Testis (tissue), 2 donors: ENCODE measurements at regions not wholly inside any gene's neighbourhood (a gene's known extent, or its start where the extent isn't known, plus 50 kb on each side); places are given as distances from the start of the nearest gene placed in this dataset.

Experiments
- CTCF ChIP-seq, 3 experiments: fragments of 450-650 bp in 2 of 3; fragments of 200-600 bp in 1 of 3; sonication (generic) in 1 of 3; IDR thresholded peaks; one replicate each; pipeline ENCODE4 v1.5.1; 2016 to 2019; ENCODE audit warnings: antibody characterized with exemption in 3 of 3, mild to moderate bottlenecking in 2 of 3, moderate library complexity in 1 of 3
- POLR2A ChIP-seq: fragments of 450-650 bp; IDR thresholded peaks from one replicate; pipeline ENCODE4 v1.6.1; 2017; ENCODE audit warnings: antibody characterized with exemption, mild to moderate bottlenecking, moderate library complexity

DNA sequence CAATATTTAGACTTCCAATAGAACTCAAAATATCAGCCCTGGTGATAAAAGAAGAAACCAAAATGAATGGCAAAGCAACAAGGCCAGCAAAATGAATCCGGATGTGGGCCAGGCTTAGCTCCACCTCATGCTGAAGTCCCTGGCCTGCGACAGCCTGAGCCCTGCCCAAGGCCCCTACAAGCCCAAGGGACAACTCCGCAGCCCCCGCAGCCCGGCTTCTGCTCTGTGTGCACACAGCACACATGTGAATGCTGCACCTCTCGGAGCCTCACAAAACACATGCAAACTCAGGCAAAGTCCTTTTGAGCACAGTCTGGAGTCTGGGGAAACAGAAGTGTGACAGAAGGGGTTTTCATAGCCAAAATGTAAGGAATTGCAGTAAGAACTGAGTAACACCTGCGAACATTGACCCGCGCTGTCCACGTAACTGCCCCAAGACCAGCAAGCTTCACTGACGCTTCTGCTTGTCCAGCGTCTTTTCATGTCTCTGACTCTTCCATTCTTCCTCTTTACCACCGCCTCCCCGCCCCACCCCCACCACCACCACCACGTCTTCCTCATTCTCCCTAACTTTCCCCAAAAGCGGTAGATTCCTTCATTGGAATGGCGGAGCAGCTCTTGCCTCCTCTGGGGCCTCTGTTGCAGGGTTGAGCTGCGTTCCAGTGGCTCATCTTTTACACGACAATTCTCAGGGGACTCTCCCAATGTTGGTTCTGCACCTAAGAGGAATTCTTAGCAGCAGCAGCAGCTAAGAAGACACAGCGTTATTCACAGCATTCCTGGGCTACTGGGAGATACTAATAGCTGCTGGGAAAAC, 136.4 kb upstream of the COPS8 start:
- TF ChIP-seq CTCF (IDR thresholded peaks at IDR 0.05) (no peak), POLR2A (no peak)
